Thymus (tissue), 11 donors: ENCODE measurements at regions not wholly inside any gene's neighbourhood (a gene's known extent, or its start where the extent isn't known, plus 50 kb on each side); places are given as distances from the start of the nearest gene placed in this dataset.

ENCODE experiments used
- DNase-seq, 9 donors: peaks; one replicate each; pipeline ENCODE4 v3.0.0-alpha.2; 2013; ENCODE audit warnings: low spot score in 9 of 9, low read depth in 6 of 9, missing footprints in 1 of 9
- H3K27ac ChIP-seq, 2 donors: one replicate each; pipeline ENCODE4 v1.5.1; 2013; ENCODE audit warnings: control low read depth in 1 of 2, low read depth in 1 of 2, low read length in 1 of 2, mild to moderate bottlenecking in 1 of 2, moderate library complexity in 1 of 2
- H3K27me3 ChIP-seq, 2 donors: one replicate each; pipeline ENCODE4 v1.5.1; 2013; ENCODE audit warnings: low read length in 1 of 2; ENCODE audit not compliant: control insufficient read depth in 2 of 2, insufficient read depth in 1 of 2
- H3K36me3 ChIP-seq, 2 donors: one replicate each; pipeline ENCODE4 v1.5.1; 2013; ENCODE audit warnings: low read length in 1 of 2, mild to moderate bottlenecking in 1 of 2, moderate library complexity in 1 of 2; ENCODE audit not compliant: control insufficient read depth in 2 of 2, insufficient read depth in 2 of 2
- H3K4me1 ChIP-seq, 2 donors: one replicate each; pipeline ENCODE4 v1.5.1; 2013; ENCODE audit warnings: low read length in 2 of 2; ENCODE audit not compliant: control insufficient read depth in 2 of 2, insufficient read depth in 2 of 2
- H3K4me3 ChIP-seq, 2 donors: one replicate each; pipeline ENCODE4 v1.5.1; 2013; ENCODE audit warnings: low read length in 2 of 2, control low read depth in 1 of 2, mild to moderate bottlenecking in 1 of 2
- H3K9me3 ChIP-seq, 2 donors: one replicate each; pipeline ENCODE4 v1.5.1; 2013; ENCODE audit warnings: low read length in 1 of 2, mild to moderate bottlenecking in 1 of 2; ENCODE audit not compliant: control insufficient read depth in 2 of 2, insufficient read depth in 1 of 2
- WGBS: extraction: QIAGEN DNeasy Blood & Tissue Kit; methylation state at CpG from one replicate; pipeline ENCODE4 v1.1.7; 2013; 5-methylcytosine and 5-hydroxymethylcytosine counted together
- donor health status: healthy.

DNA sequence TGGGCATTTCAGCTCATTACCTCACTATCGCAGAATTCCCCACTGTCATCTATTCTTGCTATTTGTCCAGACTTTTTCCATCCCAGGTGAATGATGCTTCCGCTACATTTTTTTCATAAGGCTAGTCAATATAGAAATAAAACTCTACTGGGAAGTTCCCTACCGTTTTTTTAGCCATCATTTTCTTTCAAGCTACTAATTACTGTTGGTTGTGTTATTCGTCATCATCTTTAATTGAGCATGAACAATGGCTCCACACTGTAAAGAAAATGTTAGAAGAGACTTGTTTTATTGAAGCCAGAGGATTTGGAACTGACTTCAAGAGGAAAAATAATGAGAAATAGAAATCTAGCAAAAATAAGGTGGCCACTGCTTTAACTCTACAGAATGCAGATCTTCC lies 265.0 kb downstream of the ZNF608 start:
- Histone ChIP-seq H3K27ac (no peak overlapping the region), H3K9me3 (no peaks in the 10 kb centered on the region)
- WGBS, result 95% methylated on average over 4 of the region's 4 CpGs

DNA sequence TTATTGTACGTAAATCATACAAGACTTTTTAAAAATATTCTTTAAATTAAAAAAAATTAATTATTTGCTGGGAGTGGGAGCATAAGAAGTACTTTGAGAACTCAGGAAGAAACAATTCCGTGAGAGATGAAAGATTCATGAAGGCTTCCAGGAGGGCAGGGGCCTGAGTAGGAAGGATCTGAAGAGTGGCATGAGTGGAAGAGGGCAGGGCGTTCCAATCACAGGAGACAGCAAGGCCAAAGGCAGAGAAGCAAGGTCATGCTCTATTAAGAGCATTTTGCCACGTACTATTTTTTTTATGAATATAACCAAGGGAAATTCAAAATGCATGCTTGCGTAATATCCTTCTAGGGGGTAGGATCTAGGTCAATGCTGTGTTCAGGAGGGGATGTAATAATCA lies 265.5 kb downstream of the ZNF608 start:
- WGBS, result 94% methylated on average over 5 of the region's 5 CpGs
- no peak for DNase-seq

More for the DNA sequence above, 265.0 kb downstream of the ZNF608 start:
- DNase-seq, result no peak
- Histone ChIP-seq H3K4me3 (no peak overlapping the region), H3K4me1 (peaks cover 0 to 3% of the 10 kb centered on the region in 2 donors), H3K27me3 (no peaks in the 10 kb centered on the region), H3K36me3 (no peaks in the 10 kb centered on the region)

DNA sequence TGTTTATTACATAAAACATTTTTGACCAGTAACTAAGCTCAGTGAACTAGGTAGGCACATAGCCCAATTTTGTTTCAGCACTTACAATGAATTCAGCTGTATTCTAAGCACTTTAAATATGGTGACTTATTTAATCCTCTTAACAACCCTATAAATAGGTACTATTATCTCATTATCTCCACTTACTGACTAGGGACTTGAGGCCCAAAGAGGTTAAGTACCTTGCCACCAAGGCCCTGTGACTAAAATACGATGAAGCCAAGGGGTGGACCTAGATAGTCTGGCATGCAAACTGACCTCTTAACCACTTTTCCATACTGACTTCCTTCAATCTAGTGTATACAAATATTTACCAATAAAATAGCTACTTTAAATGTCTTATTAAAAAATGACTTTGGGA lies 266.4 kb downstream of the ZNF608 start:
- 97% methylated on average over 1 of the region's 1 CpG for WGBS
- peaks cover 0 to 3% of the 10 kb centered on the region in 2 donors for H3K4me1 ChIP-seq
- no peak for DNase-seq
- H3K36me3 ChIP-seq, result no peaks in the 10 kb centered on the region
- no peaks in the 10 kb centered on the region for H3K27me3 ChIP-seq
- no peak overlapping the region for H3K27ac ChIP-seq
- H3K4me3 ChIP-seq, result no peak overlapping the region
- no peaks in the 10 kb centered on the region for H3K9me3 ChIP-seq

More for the DNA sequence above, 265.5 kb downstream of the ZNF608 start:
- H3K27ac ChIP-seq, result no peak overlapping the region
- H3K27me3 ChIP-seq, result no peaks in the 10 kb centered on the region
- no peaks in the 10 kb centered on the region for H3K9me3 ChIP-seq
- H3K4me1 ChIP-seq, result peaks cover 0 to 3% of the 10 kb centered on the region in 2 donors
- no peaks in the 10 kb centered on the region for H3K36me3 ChIP-seq
- H3K4me3 ChIP-seq, result no peak overlapping the region

DNA sequence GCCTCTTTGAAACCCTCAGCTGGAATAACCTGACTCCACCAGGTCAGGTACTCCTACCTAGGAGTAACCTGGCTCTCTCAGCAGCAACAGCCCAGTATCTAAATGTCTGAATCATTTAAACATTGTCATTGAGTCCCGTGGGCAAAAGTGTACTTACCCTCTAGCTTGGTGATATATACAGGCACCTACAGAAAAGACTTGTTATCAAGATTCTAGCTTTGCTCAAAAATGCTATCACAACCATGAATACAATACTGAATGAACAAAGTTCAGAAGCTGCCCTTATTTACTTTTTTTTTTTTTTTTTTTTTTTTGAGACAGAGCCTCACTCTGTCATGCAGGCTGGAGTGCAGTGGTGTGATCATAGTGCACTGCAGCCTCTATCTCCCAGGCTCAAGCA lies 268.2 kb downstream of the ZNF608 start:
- Histone ChIP-seq H3K4me1 (peaks cover 0 to 3% of the 10 kb centered on the region in 2 donors), H3K27ac (no peak overlapping the region), H3K4me3 (no peak overlapping the region), H3K36me3 (no peaks in the 10 kb centered on the region), H3K9me3 (no peaks in the 10 kb centered on the region), H3K27me3 (no peaks in the 10 kb centered on the region)
- 68% methylated on average over 1 of the region's 1 CpG for WGBS
- no peak for DNase-seq

DNA sequence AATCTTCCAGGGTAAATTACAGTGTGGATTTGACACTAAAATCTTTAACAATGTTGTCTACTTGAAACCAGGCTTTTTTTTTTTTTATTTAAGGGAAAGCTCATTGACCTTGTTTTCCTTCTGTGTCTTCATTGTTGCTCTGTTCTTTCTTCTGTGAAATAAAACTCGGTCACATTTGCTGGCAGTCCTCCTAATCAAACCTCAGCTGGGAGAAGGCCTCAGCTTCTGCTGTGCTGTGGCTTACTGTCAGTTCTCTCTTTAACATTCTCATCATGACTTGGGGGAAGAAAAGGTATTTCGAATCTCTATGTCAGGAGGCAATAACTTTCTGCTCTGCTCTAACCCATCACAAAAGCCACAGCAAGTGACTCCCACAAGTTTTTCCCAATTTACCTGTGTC lies 268.9 kb downstream of the ZNF608 start:
- WGBS, result 48% methylated on average over 2 of the region's 2 CpGs
- H3K9me3 ChIP-seq, result no peaks in the 10 kb centered on the region

DNA sequence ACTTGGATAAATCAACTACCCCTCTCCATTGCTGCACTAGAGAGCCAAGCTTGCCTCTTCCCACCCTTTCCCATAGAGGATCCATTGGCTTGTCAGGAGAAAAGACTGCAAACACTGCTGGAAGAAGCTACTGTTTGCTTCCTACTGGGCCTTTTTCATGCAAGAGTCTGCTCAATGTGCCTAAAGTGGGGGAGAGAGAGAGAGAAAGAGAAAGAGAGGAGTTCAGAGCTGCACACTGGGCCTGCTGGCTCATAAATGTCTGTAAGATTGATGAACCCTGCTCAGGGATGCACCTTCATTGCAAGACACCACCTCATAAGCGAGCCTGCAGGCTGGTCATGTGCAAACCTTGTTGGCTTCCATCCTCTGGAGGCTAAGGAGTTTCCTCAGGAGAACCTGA lies 269.4 kb downstream of the ZNF608 start:
- WGBS, result 98% methylated on average over 1 of the region's 1 CpG
- DNase-seq, result no peak
- peaks cover 0 to 3% of the 10 kb centered on the region in 2 donors for H3K4me1 ChIP-seq
- H3K36me3 ChIP-seq, result no peaks in the 10 kb centered on the region
- H3K4me3 ChIP-seq, result no peak overlapping the region
- no peaks in the 10 kb centered on the region for H3K27me3 ChIP-seq
- H3K27ac ChIP-seq, result no peak overlapping the region
- H3K9me3 ChIP-seq, result no peaks in the 10 kb centered on the region

More for the DNA sequence above, 268.9 kb downstream of the ZNF608 start:
- Histone ChIP-seq H3K4me3 (no peak overlapping the region), H3K36me3 (no peaks in the 10 kb centered on the region), H3K27ac (no peak overlapping the region), H3K4me1 (peaks cover 0 to 3% of the 10 kb centered on the region in 2 donors), H3K27me3 (no peaks in the 10 kb centered on the region)
- DNase-seq, result no peak

DNA sequence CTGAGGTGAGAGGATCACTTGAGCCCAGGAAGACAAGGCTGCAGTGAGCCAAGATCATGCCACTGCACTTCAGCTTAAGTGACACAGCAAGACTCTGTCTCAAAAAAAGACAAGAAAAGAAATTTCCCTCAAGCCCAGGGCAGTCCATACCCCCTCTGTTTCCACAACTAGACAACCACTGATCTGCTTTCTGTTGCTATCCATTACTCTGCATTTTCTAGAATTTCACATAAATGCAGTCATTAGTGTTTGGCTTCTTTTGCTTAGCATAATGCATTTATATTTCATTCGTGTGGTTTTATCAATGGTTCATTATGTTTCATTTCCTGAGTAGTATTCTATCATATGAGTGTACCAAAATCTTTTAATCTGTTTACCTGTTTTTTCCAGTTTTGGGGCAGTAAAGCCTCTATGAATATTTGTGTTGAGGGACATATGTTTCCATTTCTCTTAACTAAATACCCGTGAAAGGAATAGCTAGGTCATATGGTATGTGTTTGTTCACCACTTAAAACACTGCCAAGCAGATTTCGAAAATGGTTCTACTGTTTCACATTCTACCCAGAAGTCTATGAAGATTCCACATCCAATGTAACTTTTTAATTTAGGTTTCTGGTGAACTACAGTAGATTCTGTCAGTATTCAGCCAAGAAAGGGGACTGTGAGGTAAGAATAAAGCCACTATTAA lies 271.8 kb downstream of the ZNF608 start:
- DNase-seq, result no peak
- no peak overlapping the region for H3K4me3 ChIP-seq

DNA sequence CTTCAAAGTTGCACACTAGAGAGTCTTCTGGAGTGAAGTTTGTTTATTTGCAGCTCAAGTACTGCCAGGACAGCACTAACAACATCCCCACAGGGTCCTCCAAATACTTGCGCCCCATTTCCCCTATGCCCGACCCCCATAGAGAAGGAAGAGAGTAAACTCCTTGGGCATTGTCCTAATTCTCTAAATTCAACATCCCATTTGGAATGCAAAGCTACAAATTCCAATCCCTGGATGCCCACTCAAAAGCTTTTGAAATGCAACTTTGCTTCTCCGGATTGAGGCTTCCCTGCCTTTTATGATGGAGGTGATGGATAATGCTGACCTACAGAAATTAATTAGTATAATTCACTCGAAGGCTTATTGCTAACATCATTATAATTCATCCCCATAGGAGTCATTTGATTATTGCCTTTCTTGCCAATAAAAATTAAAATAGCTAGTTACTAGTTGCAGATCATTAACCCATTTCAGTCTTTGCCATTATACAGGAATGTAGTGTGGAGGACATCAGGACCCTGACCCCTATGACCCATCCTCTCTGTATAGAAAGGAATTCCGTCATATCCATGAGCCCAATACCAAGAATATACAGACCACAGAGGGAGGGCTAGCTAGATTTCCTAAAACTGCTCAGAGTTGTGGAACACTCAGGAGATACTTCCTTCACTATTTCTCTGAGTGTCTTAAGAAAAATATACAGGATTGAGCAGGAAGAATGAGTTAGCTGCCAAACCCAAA lies 277.6 kb downstream of the ZNF608 start:
- no peaks in the 10 kb centered on the region for H3K9me3 ChIP-seq
- H3K4me3 ChIP-seq, result no peak overlapping the region
- H3K4me1 ChIP-seq, result no peaks in the 10 kb centered on the region
- no peaks in the 10 kb centered on the region for H3K27me3 ChIP-seq
- no peak overlapping the region for H3K27ac ChIP-seq
- 97% methylated on average over 5 of the region's 5 CpGs for WGBS
- no peak for DNase-seq
- no peaks in the 10 kb centered on the region for H3K36me3 ChIP-seq

More for the DNA sequence above, 271.8 kb downstream of the ZNF608 start:
- H3K4me1 ChIP-seq, result peaks cover 0 to 3% of the 10 kb centered on the region in 2 donors
- no peaks in the 10 kb centered on the region for H3K36me3 ChIP-seq
- no peaks in the 10 kb centered on the region for H3K9me3 ChIP-seq
- H3K27ac ChIP-seq, result no peak overlapping the region
- WGBS, result 95% methylated on average over 3 of the region's 3 CpGs
- H3K27me3 ChIP-seq, result no peaks in the 10 kb centered on the region

DNA sequence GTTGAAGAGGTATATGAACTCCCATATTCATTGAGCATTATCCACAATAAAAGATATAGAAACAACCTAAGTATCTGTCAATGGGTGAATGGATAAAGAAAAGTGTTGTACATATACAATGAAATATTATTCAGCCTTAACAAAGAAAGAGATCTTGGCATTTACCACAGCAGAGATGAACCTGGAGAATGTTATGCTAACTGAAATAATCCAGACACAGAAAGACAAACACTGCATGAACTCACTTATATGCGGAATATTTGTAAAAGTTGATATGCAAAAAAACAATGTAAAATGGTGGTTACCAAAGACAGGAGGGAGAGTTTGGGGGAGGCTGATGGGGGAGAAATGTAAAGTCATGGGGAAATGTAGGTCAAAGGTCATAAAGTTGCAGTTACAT lies 278.7 kb downstream of the ZNF608 start:
- DNase-seq, result no peak
- Histone ChIP-seq H3K27me3 (no peaks in the 10 kb centered on the region), H3K27ac (no peak overlapping the region), H3K4me1 (no peaks in the 10 kb centered on the region), H3K9me3 (no peaks in the 10 kb centered on the region), H3K4me3 (no peak overlapping the region), H3K36me3 (no peaks in the 10 kb centered on the region)
- 98% methylated on average over 1 of the region's 1 CpG for WGBS
